Trophoblast cell (in vitro differentiated cells and primary cell): ENCODE measurements at regions not wholly inside any gene's neighbourhood (a gene's known extent, or its start where the extent isn't known, plus 50 kb on each side); places are given as distances from the start of the nearest gene placed in this dataset.

ENCODE experiments used
- DNase-seq, 2 donors: peaks; one replicate each; pipeline ENCODE4 v3.0.0-alpha.2; 2016
- H2AFZ ChIP-seq: 2 replicates; pipeline ENCODE4 v1.6.1; 2013; ENCODE audit warnings: low read length, moderate library complexity, mild to moderate bottlenecking; ENCODE audit not compliant: insufficient read depth, poor library complexity
- H2AK5ac ChIP-seq: 2 replicates; pipeline ENCODE4 v1.6.1; 2013; ENCODE audit warnings: mild to moderate bottlenecking, low read length
- H2BK120ac ChIP-seq: 2 replicates; pipeline ENCODE4 v1.6.1; 2013; ENCODE audit warnings: low read length, mild to moderate bottlenecking, moderate library complexity; ENCODE audit not compliant: insufficient read depth, poor library complexity
- H2BK12ac ChIP-seq: 2 replicates; pipeline ENCODE4 v1.6.1; 2013; ENCODE audit warnings: mild to moderate bottlenecking, low read length, moderate library complexity
- H2BK5ac ChIP-seq: 2 replicates; pipeline ENCODE4 v1.6.1; 2013; ENCODE audit warnings: low read length, low read depth, moderate library complexity, mild to moderate bottlenecking; ENCODE audit not compliant: poor library complexity
- H3K14ac ChIP-seq: 2 replicates; pipeline ENCODE4 v1.6.1; 2013; ENCODE audit warnings: mild to moderate bottlenecking, low read length
- H3K18ac ChIP-seq: 2 replicates; pipeline ENCODE4 v1.6.1; 2013; ENCODE audit warnings: mild to moderate bottlenecking, low read length
- H3K23ac ChIP-seq: 2 replicates; pipeline ENCODE4 v1.6.1; 2013; ENCODE audit warnings: low read length
- H3K27ac ChIP-seq: 2 replicates; pipeline ENCODE4 v1.5.1; 2013; ENCODE audit warnings: low read depth, mild to moderate bottlenecking, inconsistent platforms, low read length, moderate library complexity
- H3K27me3 ChIP-seq: 2 replicates; pipeline ENCODE4 v1.6.1; 2013; ENCODE audit warnings: inconsistent platforms, mild to moderate bottlenecking, low read length, moderate library complexity; ENCODE audit not compliant: insufficient read depth
- H3K36me3 ChIP-seq, 2 experiments: 1 replicate in 1 of 2; 2 replicates in 1 of 2; pipeline ENCODE4 v1.6.1; 2013; ENCODE audit warnings: low read length in 2 of 2, mild to moderate bottlenecking in 2 of 2, moderate library complexity in 1 of 2; ENCODE audit not compliant: insufficient read depth in 2 of 2, control insufficient read depth in 1 of 2
- H3K4ac ChIP-seq: 2 replicates; pipeline ENCODE4 v1.6.1; 2013; ENCODE audit warnings: low read depth, mild to moderate bottlenecking, low read length, moderate library complexity
- H3K4me1 ChIP-seq, 2 experiments: 1 replicate in 1 of 2; 2 replicates in 1 of 2; pipeline ENCODE4 v1.6.1; 2013; ENCODE audit warnings: low read length in 2 of 2, mild to moderate bottlenecking in 2 of 2, moderate library complexity in 1 of 2; ENCODE audit not compliant: insufficient read depth in 2 of 2, control insufficient read depth in 1 of 2
- H3K4me2 ChIP-seq: 2 replicates; pipeline ENCODE4 v1.6.1; 2013; ENCODE audit warnings: inconsistent platforms, mild to moderate bottlenecking, low read length, moderate library complexity
- H3K4me3 ChIP-seq: 2 replicates; pipeline ENCODE4 v1.5.1; 2013; ENCODE audit warnings: mild to moderate bottlenecking, low read depth, low read length, inconsistent platforms
- H3K79me1 ChIP-seq: one replicate; pipeline ENCODE4 v1.6.1; 2013; ENCODE audit warnings: low read length
- H3K79me2 ChIP-seq: 2 replicates; pipeline ENCODE4 v1.6.1; 2013; ENCODE audit warnings: low read length, mild to moderate bottlenecking; ENCODE audit not compliant: control insufficient read depth, insufficient read depth, poor library complexity
- H3K9ac ChIP-seq: 2 replicates; pipeline ENCODE4 v1.6.1; 2013; ENCODE audit warnings: mild to moderate bottlenecking, low read length
- H3K9me3 ChIP-seq: 2 replicates; pipeline ENCODE4 v1.6.1; 2013; ENCODE audit warnings: low read depth, mild to moderate bottlenecking, control low read depth, inconsistent platforms, low read length; ENCODE audit not compliant: insufficient read depth
- H4K12ac ChIP-seq: 2 replicates; pipeline ENCODE4 v1.6.1; 2013; ENCODE audit warnings: low read depth, mild to moderate bottlenecking, low read length, moderate library complexity
- H4K8ac ChIP-seq: 2 replicates; pipeline ENCODE4 v1.6.1; 2013; ENCODE audit warnings: low read depth, mild to moderate bottlenecking, low read length, moderate library complexity
- H4K91ac ChIP-seq: one replicate; pipeline ENCODE4 v1.6.1; 2013; ENCODE audit warnings: low read depth, mild to moderate bottlenecking, low read length, moderate library complexity
- WGBS: extraction: QIAGEN DNeasy Blood & Tissue Kit; methylation state at CpG from one replicate; pipeline ENCODE4 v1.1.7; 2013; ENCODE audit warnings: missing lambda C conversion rate; ENCODE audit not compliant: insufficient read length, insufficient coverage; ENCODE audit errors: extremely low coverage; 5-methylcytosine and 5-hydroxymethylcytosine counted together

GRCh38 chr6:165082636-165083035, 226.8 kb downstream of the C6orf118 start:
- H3K27me3 ChIP-seq = no peaks in the 10 kb centered on the region
- no peaks in the 10 kb centered on the region for H3K9me3 ChIP-seq
- H3K4ac ChIP-seq = no peak overlapping the region
- no peak overlapping the region for H3K14ac ChIP-seq
- no peak overlapping the region for H4K12ac ChIP-seq
- no peak overlapping the region for H3K18ac ChIP-seq
- H4K91ac ChIP-seq = no peak overlapping the region
- no peak overlapping the region for H2AFZ ChIP-seq
- H2BK5ac ChIP-seq = no peak overlapping the region
- H3K79me2 ChIP-seq = no peaks in the 10 kb centered on the region
- no peak overlapping the region for H3K9ac ChIP-seq
- no peak overlapping the region for H3K4me3 ChIP-seq
- no peak overlapping the region for H3K27ac ChIP-seq
- H2AK5ac ChIP-seq = no peak overlapping the region
- H3K4me1 ChIP-seq = no peaks in the 10 kb centered on the region
- no peak for DNase-seq
- no peak overlapping the region for H3K23ac ChIP-seq
- H2BK120ac ChIP-seq = no peak overlapping the region
- no CpG with 5 or more reads among the region's 2 CpGs for WGBS
- no peaks in the 10 kb centered on the region for H3K79me1 ChIP-seq
- H3K4me2 ChIP-seq = no peak overlapping the region
- no peak overlapping the region for H2BK12ac ChIP-seq
- H3K36me3 ChIP-seq = no peaks in the 10 kb centered on the region
- no peak overlapping the region for H4K8ac ChIP-seq

- Histone ChIP-seq H3K36me3 (no peaks in the 10 kb centered on the region), H3K18ac (no peak overlapping the region), H3K79me2 (no peaks in the 10 kb centered on the region), H3K4me1 (no peaks in the 10 kb centered on the region), H3K27me3 (no peaks in the 10 kb centered on the region), H3K27ac (no peak overlapping the region), H3K4me2 (no peak overlapping the region), H3K9ac (no peak overlapping the region), H4K8ac (no peak overlapping the region), H3K4ac (no peak overlapping the region), H3K9me3 (no peaks in the 10 kb centered on the region), H2AK5ac (no peak overlapping the region), H3K14ac (no peak overlapping the region), H2AFZ (no peak overlapping the region), H3K23ac (no peak overlapping the region), H2BK12ac (no peak overlapping the region), H4K12ac (no peak overlapping the region), H3K79me1 (no peaks in the 10 kb centered on the region), H2BK120ac (no peak overlapping the region), H4K91ac (no peak overlapping the region), H3K4me3 (no peak overlapping the region), H2BK5ac (no peak overlapping the region)
- WGBS = no CpG with 5 or more reads among the region's 9 CpGs
- DNase-seq = no peak
Measured at GRCh38 chr6:165081944-165082532, 227.4 kb downstream of the C6orf118 start.

- H2BK120ac ChIP-seq = no peak overlapping the region
- H2BK5ac ChIP-seq = no peak overlapping the region
- H2AFZ ChIP-seq = no peak overlapping the region
- no peak overlapping the region for H3K9ac ChIP-seq
- H2AK5ac ChIP-seq = no peak overlapping the region
- H4K91ac ChIP-seq = no peak overlapping the region
- H3K4me1 ChIP-seq = no peaks in the 10 kb centered on the region
- WGBS = no CpG with 5 or more reads among the region's 2 CpGs
- H3K4ac ChIP-seq = no peak overlapping the region
- no peak overlapping the region for H3K4me2 ChIP-seq
- H4K12ac ChIP-seq = no peak overlapping the region
- no peak overlapping the region for H3K18ac ChIP-seq
- no peaks in the 10 kb centered on the region for H3K9me3 ChIP-seq
- no peak overlapping the region for H3K4me3 ChIP-seq
- H3K23ac ChIP-seq = no peak overlapping the region
- H4K8ac ChIP-seq = no peak overlapping the region
- H3K14ac ChIP-seq = no peak overlapping the region
- H3K36me3 ChIP-seq = no peaks in the 10 kb centered on the region
- H3K27me3 ChIP-seq = no peaks in the 10 kb centered on the region
- H3K27ac ChIP-seq = no peak overlapping the region
- H2BK12ac ChIP-seq = no peak overlapping the region
- H3K79me2 ChIP-seq = no peaks in the 10 kb centered on the region
- no peaks in the 10 kb centered on the region for H3K79me1 ChIP-seq
- DNase-seq = no peak
Measured at GRCh38 chr6:165077876-165078275, 231.5 kb downstream of the C6orf118 start.

GRCh38 chr6:165071906-165072305, 237.5 kb downstream of the C6orf118 start:
- H3K23ac ChIP-seq = no peak overlapping the region
- no peak overlapping the region for H2AFZ ChIP-seq
- H3K18ac ChIP-seq = no peak overlapping the region
- H2BK12ac ChIP-seq = no peak overlapping the region
- H3K4me1 ChIP-seq = no peaks in the 10 kb centered on the region
- H2BK5ac ChIP-seq = no peak overlapping the region
- no peak overlapping the region for H4K91ac ChIP-seq
- no peak overlapping the region for H3K4ac ChIP-seq
- H3K4me3 ChIP-seq = no peak overlapping the region
- no peak overlapping the region for H4K12ac ChIP-seq
- H3K4me2 ChIP-seq = no peak overlapping the region
- H3K9ac ChIP-seq = no peak overlapping the region
- no peak overlapping the region for H4K8ac ChIP-seq
- no CpG with 5 or more reads among the region's 4 CpGs for WGBS
- no peaks in the 10 kb centered on the region for H3K9me3 ChIP-seq
- H3K27me3 ChIP-seq = no peaks in the 10 kb centered on the region
- no peak overlapping the region for H2BK120ac ChIP-seq
- no peak overlapping the region for H3K14ac ChIP-seq
- H2AK5ac ChIP-seq = no peak overlapping the region
- H3K79me1 ChIP-seq = no peaks in the 10 kb centered on the region
- no peaks in the 10 kb centered on the region for H3K79me2 ChIP-seq
- no peaks in the 10 kb centered on the region for H3K36me3 ChIP-seq
- DNase-seq = no peak
- no peak overlapping the region for H3K27ac ChIP-seq
